ENCODE measurements at regions not wholly inside any gene's neighbourhood (a gene's known extent, or its start where the extent isn't known, plus 50 kb on each side); places are given as distances from the start of the nearest gene placed in this dataset.

GRCh38 chr9:7613931-7614330, 185.6 kb downstream of the DMAC1 start:
- Histone ChIP-seq H3K4me1 (no peaks in the 10 kb centered on the region), H3K36me3 (no peaks in the 10 kb centered on the region), H3K27me3 (no peaks in the 10 kb centered on the region), H3K4me3 (no peak overlapping the region), H3K27ac (no peak overlapping the region), H3K9me3 (no peaks in the 10 kb centered on the region)
- no peak for TF ChIP-seq POLR2AphosphoS5 (IDR thresholded peaks at IDR 0.05)
- TF ChIP-seq POLR2A (IDR thresholded peaks at IDR 0.05), result no peak
- no peak for TF ChIP-seq EP300 (IDR thresholded peaks at IDR 0.05)
- TF ChIP-seq CTCF (IDR thresholded peaks at IDR 0.05), result no peak
- WGBS, 2 donors, result 51 to 62% methylated on average over 5 of the region's 5 CpGs
- DNase-seq (no peak), ATAC-seq (ENCODE audit: low FRiP score in 2 of 2) (no peak)

DNA sequence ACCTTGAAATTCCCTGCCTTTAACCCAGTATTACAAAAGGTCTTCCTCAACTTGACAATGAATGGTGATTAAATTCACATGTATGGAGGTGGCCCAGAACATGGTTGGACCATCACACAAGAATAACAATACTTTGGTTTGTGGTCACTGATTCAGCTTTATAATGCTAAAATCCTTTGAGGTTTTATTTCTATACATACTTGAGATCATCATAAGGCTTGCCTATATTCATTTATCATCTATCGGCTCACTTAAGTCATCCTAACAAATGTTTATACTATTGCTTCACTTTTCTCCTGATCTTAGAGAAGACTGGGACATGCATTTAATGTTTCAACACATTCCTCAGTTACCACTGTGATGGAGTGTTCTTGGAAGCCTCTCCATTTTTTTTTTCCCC, 191.3 kb downstream of the DMAC1 start:
- Histone ChIP-seq H3K4me1 (no peaks in the 10 kb centered on the region), H3K4me3 (no peak overlapping the region), H3K27ac (no peak overlapping the region), H3K9me3 (no peaks in the 10 kb centered on the region), H3K27me3 (no peaks in the 10 kb centered on the region), H3K36me3 (no peaks in the 10 kb centered on the region)
- ATAC-seq (ENCODE audit: low FRiP score in 2 of 2), result no peak
- 79 to 81% methylated on average over 1 of the region's 1 CpG for WGBS, 2 donors
- no peak for TF ChIP-seq POLR2AphosphoS5 (IDR thresholded peaks at IDR 0.05)
- TF ChIP-seq POLR2A (IDR thresholded peaks at IDR 0.05), result no peak
- TF ChIP-seq CTCF (IDR thresholded peaks at IDR 0.05), result no peak
- no peak for TF ChIP-seq EP300 (IDR thresholded peaks at IDR 0.05)
- no peak for DNase-seq

GRCh38 chr9:7607421-7607820, 192.2 kb downstream of the DMAC1 start:
- DNase-seq, result no peak
- no peaks in the 10 kb centered on the region for H3K9me3 ChIP-seq
- H3K36me3 ChIP-seq, result no peaks in the 10 kb centered on the region
- TF ChIP-seq POLR2AphosphoS5 (IDR thresholded peaks at IDR 0.05) (no peak), EP300 (IDR thresholded peaks at IDR 0.05) (no peak)
- no peak for ATAC-seq (ENCODE audit: low FRiP score in 2 of 2)
- no peaks in the 10 kb centered on the region for H3K4me1 ChIP-seq
- 43 to 59% methylated on average over 2 of the region's 2 CpGs for WGBS, 2 donors
- H3K27ac ChIP-seq, result no peak overlapping the region
- H3K27me3 ChIP-seq, result no peaks in the 10 kb centered on the region
- H3K4me3 ChIP-seq, result no peak overlapping the region

DNA sequence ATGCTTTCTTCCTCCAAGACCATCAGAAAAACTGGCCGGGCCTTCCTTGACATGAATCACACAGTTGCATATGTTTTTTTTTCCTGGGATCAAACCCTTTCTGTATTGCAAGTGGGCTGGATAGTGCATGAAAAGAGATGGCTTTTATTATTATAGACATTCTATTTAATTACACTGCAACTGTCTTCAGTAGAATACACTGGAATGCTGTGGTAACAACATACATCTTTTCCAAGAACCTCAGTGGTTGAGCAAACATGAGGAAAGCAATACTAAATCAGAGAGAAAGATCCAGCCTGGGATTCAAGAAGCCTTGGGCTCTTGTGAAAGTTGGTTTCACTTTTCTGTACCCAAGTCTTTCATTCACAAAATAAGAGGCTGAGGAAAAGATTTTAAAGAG, 193.0 kb downstream of the DMAC1 start:
- ATAC-seq (ENCODE audit: low FRiP score in 2 of 2), result no peak
- no peaks in the 10 kb centered on the region for H3K36me3 ChIP-seq
- DNase-seq, result no peak
- no peak overlapping the region for H3K27ac ChIP-seq
- no peak overlapping the region for H3K4me3 ChIP-seq
- no peaks in the 10 kb centered on the region for H3K4me1 ChIP-seq
- H3K27me3 ChIP-seq, result no peaks in the 10 kb centered on the region
- 86 to 88% methylated on average over 1 of the region's 1 CpG for WGBS, 2 donors
- TF ChIP-seq POLR2AphosphoS5 (IDR thresholded peaks at IDR 0.05) (no peak), EP300 (IDR thresholded peaks at IDR 0.05) (no peak)
- no peaks in the 10 kb centered on the region for H3K9me3 ChIP-seq

DNA sequence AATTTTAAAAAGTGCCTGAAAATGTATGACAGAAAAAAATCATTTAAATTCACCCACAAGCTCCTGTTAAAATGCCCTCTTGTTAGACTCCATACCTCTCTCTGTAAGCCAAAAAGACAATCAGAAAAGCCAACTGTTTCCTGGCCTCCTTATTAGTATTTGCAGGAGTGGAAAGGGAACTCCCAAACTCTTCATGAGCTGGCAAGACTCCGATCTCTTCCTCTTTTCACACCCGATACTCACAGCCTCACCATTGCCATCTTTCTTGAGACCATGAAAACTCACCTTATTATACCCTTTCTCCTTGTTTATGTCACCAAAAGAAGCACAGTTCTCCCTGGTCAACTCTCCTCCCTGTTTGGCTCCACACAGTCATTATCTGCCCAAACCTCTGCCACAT, 197.8 kb downstream of the DMAC1 start:
- no peak overlapping the region for H3K27ac ChIP-seq
- no peak overlapping the region for H3K4me3 ChIP-seq
- H3K36me3 ChIP-seq, result no peaks in the 10 kb centered on the region
- ATAC-seq (ENCODE audit: low FRiP score in 2 of 2) (no peak), DNase-seq (no peak)
- H3K27me3 ChIP-seq, result no peaks in the 10 kb centered on the region
- no peaks in the 10 kb centered on the region for H3K4me1 ChIP-seq
- H3K9me3 ChIP-seq, result no peaks in the 10 kb centered on the region
- no peak for TF ChIP-seq EP300 (IDR thresholded peaks at IDR 0.05)
- no peak for TF ChIP-seq POLR2AphosphoS5 (IDR thresholded peaks at IDR 0.05)
- TF ChIP-seq CTCF (IDR thresholded peaks at IDR 0.05), result no peak
- no peak for TF ChIP-seq POLR2A (IDR thresholded peaks at IDR 0.05)
- WGBS, 2 donors, result 59 to 73% methylated on average over 2 of the region's 2 CpGs

- TF ChIP-seq CTCF (IDR thresholded peaks at IDR 0.05), result no peak
- TF ChIP-seq POLR2AphosphoS5 (IDR thresholded peaks at IDR 0.05), result no peak
- no peak for TF ChIP-seq POLR2A (IDR thresholded peaks at IDR 0.05)
- no peak for TF ChIP-seq EP300 (IDR thresholded peaks at IDR 0.05)
- 92 to 98% methylated on average over 11 of the region's 11 CpGs for WGBS, 2 donors
These were observed 201.9 kb downstream of the DMAC1 start for GRCh38 chr9:7597716-7598115.

More at GRCh38 chr9:7597716-7598115, 201.9 kb downstream of the DMAC1 start:
- H3K27me3 ChIP-seq, result no peaks in the 10 kb centered on the region
- H3K4me3 ChIP-seq, result no peak overlapping the region
- no peaks in the 10 kb centered on the region for H3K36me3 ChIP-seq
- peak in 1 of 2 donors; percentile 66 for DNase-seq
- H3K9me3 ChIP-seq, result no peaks in the 10 kb centered on the region
- no peak overlapping the region for H3K27ac ChIP-seq
- no peak for ATAC-seq (ENCODE audit: low FRiP score in 2 of 2)
- no peaks in the 10 kb centered on the region for H3K4me1 ChIP-seq
